GM18507 (cell line): ENCODE measurements at regions not wholly inside any gene's neighbourhood (a gene's known extent, or its start where the extent isn't known, plus 50 kb on each side); places are given as distances from the start of the nearest gene placed in this dataset.

Experiments used
- DNase-seq: peaks from one replicate; pipeline ENCODE4 v3.0.0; 2011; ENCODE audit warnings: low read depth; ENCODE audit not compliant: insufficient read length; ENCODE audit errors: extremely low spot score
- FAIRE-seq: peaks from 2 replicates; lab custom pipeline; 2011; peaks lifted over from hg19 to GRCh38; lab: Jason Lieb, UNC

GRCh38 chr18:54530285-54530684 is 60.8 kb upstream of the DYNAP start:
- FAIRE-seq (no peak), DNase-seq (no peak)

- FAIRE-seq = no peak
- DNase-seq = no peak
Measured at GRCh38 chr18:54531402-54532065, 59.5 kb upstream of the DYNAP start.

GRCh38 chr18:54532222-54532621 is 58.8 kb upstream of the DYNAP start:
- DNase-seq = no peak
- FAIRE-seq = no peak

GRCh38 chr18:54532962-54533361 is 58.1 kb upstream of the DYNAP start:
- DNase-seq = no peak
- no peak for FAIRE-seq
